ENCODE measurements at regions not wholly inside any gene's neighbourhood (a gene's known extent, or its start where the extent isn't known, plus 50 kb on each side); places are given as distances from the start of the nearest gene placed in this dataset.

DNA sequence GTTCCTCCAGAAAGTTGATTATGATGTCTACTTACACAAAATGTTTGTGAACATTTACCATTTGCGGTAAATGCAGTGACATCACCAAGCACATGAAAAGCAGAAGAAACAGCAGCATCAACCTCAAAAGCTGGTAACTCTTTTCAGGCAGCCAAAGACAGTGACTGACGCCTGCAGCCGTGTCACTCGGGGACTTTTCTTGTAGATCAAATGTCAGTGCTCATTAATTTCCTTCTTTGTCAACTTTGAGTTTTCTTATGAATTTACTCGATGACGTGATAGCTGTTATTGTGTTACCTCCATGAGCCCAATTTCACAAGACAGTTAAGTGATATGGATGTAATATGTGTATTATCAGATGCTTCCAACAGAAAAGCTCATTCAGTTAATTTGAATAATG is 92.5 kb downstream of the RIPK4 start:
- Histone ChIP-seq H3K4me3 (replicated peaks; ENCODE audit: low read depth, low read length) (no peak overlapping the region), H3K27me3 (replicated peaks; ENCODE audit: control insufficient read depth, insufficient read depth, low read length) (no peaks in the 10 kb centered on the region), H3K36me3 (ENCODE audit: control insufficient read depth, insufficient read depth, low read length) (no peaks in the 10 kb centered on the region)
- TF ChIP-seq, protein P1, sequence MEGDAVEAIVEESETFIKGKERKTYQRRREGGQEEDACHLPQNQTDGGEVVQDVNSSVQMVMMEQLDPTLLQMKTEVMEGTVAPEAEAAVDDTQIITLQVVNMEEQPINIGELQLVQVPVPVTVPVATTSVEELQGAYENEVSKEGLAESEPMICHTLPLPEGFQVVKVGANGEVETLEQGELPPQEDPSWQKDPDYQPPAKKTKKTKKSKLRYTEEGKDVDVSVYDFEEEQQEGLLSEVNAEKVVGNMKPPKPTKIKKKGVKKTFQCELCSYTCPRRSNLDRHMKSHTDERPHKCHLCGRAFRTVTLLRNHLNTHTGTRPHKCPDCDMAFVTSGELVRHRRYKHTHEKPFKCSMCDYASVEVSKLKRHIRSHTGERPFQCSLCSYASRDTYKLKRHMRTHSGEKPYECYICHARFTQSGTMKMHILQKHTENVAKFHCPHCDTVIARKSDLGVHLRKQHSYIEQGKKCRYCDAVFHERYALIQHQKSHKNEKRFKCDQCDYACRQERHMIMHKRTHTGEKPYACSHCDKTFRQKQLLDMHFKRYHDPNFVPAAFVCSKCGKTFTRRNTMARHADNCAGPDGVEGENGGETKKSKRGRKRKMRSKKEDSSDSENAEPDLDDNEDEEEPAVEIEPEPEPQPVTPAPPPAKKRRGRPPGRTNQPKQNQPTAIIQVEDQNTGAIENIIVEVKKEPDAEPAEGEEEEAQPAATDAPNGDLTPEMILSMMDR (IDR thresholded peaks at IDR 0.05; ENCODE audit: insufficient read depth, low read length, poor library complexity, severe bottlenecking): no peak
- DNase-seq (ENCODE audit: extremely low read depth, insufficient read length): no peak

GRCh38 chr21:41673596-41674335 is 93.1 kb downstream of the RIPK4 start:
- DNase-seq (ENCODE audit: extremely low read depth, insufficient read length): no peak
- no peaks in the 10 kb centered on the region for H3K27me3 ChIP-seq (replicated peaks; ENCODE audit: control insufficient read depth, insufficient read depth, low read length)
- no peaks in the 10 kb centered on the region for H3K36me3 ChIP-seq (ENCODE audit: control insufficient read depth, insufficient read depth, low read length)
- no peak overlapping the region for H3K4me3 ChIP-seq (replicated peaks; ENCODE audit: low read depth, low read length)
- TF ChIP-seq, protein P1 (IDR thresholded peaks at IDR 0.05; ENCODE audit: insufficient read depth, low read length, poor library complexity, severe bottlenecking): no peak

- TF ChIP-seq, protein P1 (IDR thresholded peaks at IDR 0.05; ENCODE audit: insufficient read depth, low read length, poor library complexity, severe bottlenecking): no peak
- Histone ChIP-seq H3K36me3 (ENCODE audit: control insufficient read depth, insufficient read depth, low read length) (no peaks in the 10 kb centered on the region), H3K27me3 (replicated peaks; ENCODE audit: control insufficient read depth, insufficient read depth, low read length) (no peaks in the 10 kb centered on the region), H3K4me3 (replicated peaks; ENCODE audit: low read depth, low read length) (no peak overlapping the region)
- DNase-seq (ENCODE audit: extremely low read depth, insufficient read length): no peak
These were observed 93.8 kb downstream of the RIPK4 start for GRCh38 chr21:41673071-41673470.

GRCh38 chr21:41672543-41672915 is 94.3 kb downstream of the RIPK4 start:
- H3K36me3 ChIP-seq (ENCODE audit: control insufficient read depth, insufficient read depth, low read length): no peaks in the 10 kb centered on the region
- no peak for DNase-seq (ENCODE audit: extremely low read depth, insufficient read length)
- H3K27me3 ChIP-seq (replicated peaks; ENCODE audit: control insufficient read depth, insufficient read depth, low read length): no peaks in the 10 kb centered on the region
- no peak overlapping the region for H3K4me3 ChIP-seq (replicated peaks; ENCODE audit: low read depth, low read length)
- TF ChIP-seq, protein P1 (IDR thresholded peaks at IDR 0.05; ENCODE audit: insufficient read depth, low read length, poor library complexity, severe bottlenecking): no peak

- H3K36me3 ChIP-seq (ENCODE audit: control insufficient read depth, insufficient read depth, low read length): no peaks in the 10 kb centered on the region
- DNase-seq (ENCODE audit: extremely low read depth, insufficient read length): no peak
- TF ChIP-seq, protein P1 (IDR thresholded peaks at IDR 0.05; ENCODE audit: insufficient read depth, low read length, poor library complexity, severe bottlenecking): no peak
- H3K27me3 ChIP-seq (replicated peaks; ENCODE audit: control insufficient read depth, insufficient read depth, low read length): no peaks in the 10 kb centered on the region
- no peak overlapping the region for H3K4me3 ChIP-seq (replicated peaks; ENCODE audit: low read depth, low read length)
These were observed 94.9 kb downstream of the RIPK4 start for GRCh38 chr21:41671859-41672542.
